GM19467 (cell line): ENCODE measurements at regions not wholly inside any gene's neighbourhood (a gene's known extent, or its start where the extent isn't known, plus 50 kb on each side); places are given as distances from the start of the nearest gene placed in this dataset.
"Not testable (repeated sequence)": the region's sequence is repeated elsewhere in the genome, so short reads cannot be mapped to it uniquely, and the experiment has no call there.

Source experiments
- ATAC-seq: cut with Tn5 transposase; IDR thresholded peaks from one replicate; pipeline ENCODE4 v1.9.1; 2021; ENCODE audit warnings: mild to moderate bottlenecking, moderate library complexity; ENCODE audit not compliant: unreplicated experiment

DNA sequence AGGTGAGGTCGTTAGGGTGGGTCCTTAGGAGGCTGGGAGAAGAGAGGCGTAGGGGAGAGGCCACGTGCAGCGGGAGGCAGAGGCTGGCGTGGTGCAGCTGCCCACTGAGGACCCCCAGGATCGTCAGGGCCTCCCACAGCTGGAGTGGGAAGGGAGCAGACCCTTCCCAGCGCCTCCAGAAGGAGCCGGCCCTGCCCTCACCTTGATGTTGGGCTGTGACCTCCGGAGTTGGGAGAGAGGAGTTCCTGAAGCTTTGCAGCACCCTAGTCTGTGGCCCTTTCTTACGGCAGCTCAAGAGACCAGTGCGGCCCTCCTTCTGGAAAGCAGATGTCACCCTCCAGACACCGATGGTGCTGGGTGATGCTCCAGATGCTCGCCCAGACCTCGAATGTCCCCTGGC, 156.5 kb upstream of the ZNF469 start:
- ATAC-seq = not testable (repeated sequence)

DNA sequence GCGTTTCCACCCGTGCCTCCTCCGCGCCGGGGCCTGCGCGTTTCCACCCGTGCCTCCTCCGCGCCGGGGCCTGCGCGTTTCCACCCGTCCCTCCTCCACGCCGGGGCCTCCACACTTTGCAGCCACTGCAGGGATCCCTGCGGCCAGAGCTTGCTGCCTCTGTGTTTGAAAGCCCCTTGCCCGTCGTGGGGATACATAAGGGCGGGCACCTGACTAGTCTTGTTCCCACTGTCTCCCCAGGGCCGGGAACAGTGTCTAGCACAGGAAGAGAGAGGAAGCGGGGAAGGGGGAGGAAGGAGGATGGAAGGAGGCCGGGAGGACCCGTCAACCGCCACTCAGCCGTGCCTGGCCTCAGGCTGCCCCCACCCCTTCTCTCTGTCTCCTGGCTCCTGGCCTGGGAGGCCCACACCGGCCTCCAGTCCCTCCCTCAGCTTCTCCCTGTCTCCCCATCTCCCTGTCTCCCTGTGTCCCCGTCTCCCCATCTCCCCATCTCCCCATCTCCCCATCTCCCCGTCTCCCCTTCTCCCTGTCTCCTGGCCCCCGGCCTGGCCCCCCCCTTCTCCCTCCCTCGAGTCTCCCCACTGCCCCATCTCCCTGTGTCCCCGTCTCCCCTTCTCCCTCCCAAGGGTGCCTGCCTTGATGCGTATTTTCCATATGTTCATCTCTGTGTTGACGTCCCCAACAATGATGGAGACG, 155.6 kb upstream of the ZNF469 start:
- not testable (repeated sequence) for ATAC-seq

- ATAC-seq = not testable (repeated sequence)
Observed at GRCh38 chr16:88227722-88228482, 154.9 kb upstream of the ZNF469 start.

GRCh38 chr16:88228751-88229150, 154.0 kb upstream of the ZNF469 start:
- ATAC-seq = not testable (repeated sequence)

DNA sequence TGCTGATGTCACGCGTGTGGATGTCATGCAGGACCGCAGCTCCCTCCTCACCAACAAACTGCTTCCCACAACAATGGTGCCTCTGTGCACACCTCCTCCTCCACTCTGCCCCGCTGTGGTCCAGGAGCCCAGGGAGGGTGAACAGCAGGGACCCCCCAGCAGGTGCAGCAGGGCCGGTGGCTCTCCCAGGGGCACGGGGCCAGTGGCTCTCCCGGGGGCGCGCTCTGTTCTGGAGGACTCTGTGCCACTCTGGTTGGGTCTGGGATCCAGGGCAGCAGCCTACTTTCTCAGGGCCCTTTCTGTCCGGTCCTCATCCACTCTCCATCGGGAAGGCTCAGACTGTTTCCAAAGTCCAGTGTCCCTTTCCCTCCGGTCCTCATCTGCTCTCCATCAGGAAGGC, 153.0 kb upstream of the ZNF469 start:
- ATAC-seq = not testable (repeated sequence)

GRCh38 chr16:88230276-88230966, 152.3 kb upstream of the ZNF469 start:
- ATAC-seq = not testable (repeated sequence)

DNA sequence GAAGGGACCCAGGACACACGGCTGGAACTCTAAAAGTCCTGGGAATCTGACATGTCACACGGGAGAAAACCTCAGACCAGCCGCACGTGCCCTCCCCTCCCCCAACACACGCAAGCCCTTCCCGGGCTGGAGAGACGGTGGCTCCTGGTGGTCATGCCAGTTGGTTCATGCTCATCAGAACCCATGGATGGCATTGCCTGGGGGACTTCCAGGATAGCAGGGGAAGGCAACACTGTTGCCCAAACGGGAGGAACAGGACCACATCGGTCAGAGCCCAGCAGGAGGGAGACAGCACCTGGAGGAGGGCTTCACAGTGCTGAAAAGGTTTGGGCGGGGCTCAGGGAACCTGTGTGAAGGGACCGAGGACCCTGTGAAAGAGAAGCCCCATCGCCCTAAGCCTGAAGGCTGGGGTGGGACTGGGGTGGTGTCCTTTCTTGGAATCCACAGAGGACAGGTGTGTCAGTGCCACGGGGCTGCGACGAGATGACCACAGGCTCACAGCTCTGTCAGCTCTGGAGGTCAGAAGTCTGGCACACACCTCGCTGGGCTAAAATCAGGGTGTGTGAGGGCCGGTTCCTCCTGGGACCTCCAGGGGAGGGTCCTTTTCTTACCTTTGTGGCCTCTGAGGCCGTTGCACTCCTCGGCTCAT, 151.7 kb upstream of the ZNF469 start:
- ATAC-seq = not testable (repeated sequence)

DNA sequence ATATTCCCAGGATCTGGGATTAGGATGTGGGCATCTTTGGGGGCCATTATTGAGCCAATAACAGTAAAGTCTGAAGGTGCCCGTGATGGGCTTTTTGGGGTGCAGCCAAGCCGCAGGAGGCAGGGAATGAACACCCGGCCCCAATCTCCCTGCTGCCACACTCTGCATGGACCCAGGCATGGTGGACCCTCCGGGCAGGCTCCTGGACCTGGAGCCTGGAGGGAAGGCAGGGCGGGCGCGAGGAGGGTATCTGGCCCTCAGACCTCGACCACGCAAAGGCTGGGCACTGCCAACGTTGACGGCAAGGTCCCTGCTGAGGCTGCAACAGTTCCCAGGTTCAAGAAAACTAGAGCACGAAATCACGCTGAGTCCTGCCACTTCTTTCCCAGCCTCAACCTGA, 150.9 kb upstream of the ZNF469 start:
- not testable (repeated sequence) for ATAC-seq

- ATAC-seq = not testable (repeated sequence)
Observed at GRCh38 chr16:88232401-88233258, 150.1 kb upstream of the ZNF469 start.

- not testable (repeated sequence) for ATAC-seq
Observed at GRCh38 chr16:88233621-88234420, 148.9 kb upstream of the ZNF469 start.

DNA sequence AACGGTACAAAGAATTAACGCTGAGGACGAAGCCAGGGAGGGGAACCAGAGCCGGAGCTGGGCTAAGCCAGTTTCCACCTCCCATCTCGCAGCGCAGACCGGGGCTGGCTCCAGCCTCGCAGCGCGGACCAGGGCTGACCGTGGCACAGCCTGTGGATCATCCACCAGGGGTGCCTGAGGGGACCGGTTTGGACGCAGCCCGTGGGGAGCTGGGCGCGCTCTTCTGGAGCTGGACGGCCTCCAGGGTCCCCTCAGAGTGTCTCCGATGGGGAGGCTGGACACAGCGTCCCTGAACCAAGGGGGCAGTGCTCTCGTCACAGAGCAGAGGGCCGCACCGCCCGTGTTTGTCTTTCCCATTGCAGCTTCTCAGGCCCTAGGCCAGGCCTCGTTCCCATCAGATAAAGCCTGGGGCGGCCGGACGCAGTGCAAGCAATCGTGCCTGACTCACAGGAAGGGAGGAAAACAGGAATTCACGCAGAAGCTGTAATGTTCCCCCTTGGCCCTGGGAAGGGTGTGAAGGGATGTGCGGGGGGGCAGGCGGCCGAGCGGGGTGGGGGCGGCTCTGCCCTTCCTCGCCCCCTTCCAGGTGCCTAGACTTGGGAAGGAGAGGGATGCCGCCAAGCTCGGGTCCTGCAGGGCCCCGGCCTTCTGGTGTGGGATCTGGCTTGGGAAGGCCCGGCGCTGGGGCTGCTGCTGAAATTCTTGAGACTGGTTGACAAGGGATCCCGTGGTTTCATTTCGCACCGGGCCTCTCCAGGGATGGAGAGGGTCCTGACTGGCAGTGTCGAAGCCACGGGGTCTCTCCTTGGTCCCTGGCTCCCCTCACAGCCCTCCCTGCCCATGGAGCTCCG, 148.1 kb upstream of the ZNF469 start:
- ATAC-seq = not testable (repeated sequence)

DNA sequence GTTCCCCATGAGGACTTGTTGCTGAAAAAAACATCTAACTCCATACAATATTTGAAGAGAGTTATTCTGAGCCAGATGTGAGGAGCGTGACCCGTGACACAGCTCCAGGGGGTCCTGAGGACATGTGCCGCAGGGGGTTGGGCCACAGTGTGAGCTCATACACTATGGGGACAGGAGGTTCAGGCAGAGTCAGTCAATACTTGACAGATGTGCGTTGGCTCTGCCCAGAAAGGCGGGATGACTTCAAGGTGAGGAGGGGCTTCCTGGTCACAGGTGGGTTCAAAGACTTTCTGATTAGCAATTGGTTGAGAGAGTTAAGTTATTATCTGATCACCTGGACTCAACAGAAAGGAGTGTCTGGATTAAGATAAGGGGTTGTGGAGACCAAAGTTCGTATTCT, 147.1 kb upstream of the ZNF469 start:
- not testable (repeated sequence) for ATAC-seq

DNA sequence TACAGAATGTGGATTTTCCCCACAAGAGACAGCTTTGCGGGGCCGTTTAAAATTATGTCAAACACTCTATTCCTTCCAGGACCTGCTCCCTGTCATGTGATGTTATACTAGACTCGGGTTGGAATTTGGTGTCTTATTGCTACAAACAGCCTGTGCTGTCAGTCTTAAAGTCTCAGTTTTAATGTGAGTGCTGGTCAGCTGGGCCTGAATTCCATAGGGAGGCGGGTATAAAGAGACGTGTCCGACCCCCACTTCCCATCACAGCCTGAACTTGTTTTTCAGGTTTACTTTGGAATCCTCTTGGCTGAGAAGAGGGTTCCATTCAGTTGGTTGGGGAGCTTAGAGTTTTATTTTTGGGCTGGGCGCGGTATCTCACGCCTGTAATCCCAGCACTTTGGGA, 146.5 kb upstream of the ZNF469 start:
- ATAC-seq = not testable (repeated sequence)

- ATAC-seq = not testable (repeated sequence)
Observed at GRCh38 chr16:88237314-88237713, 145.4 kb upstream of the ZNF469 start.

- ATAC-seq = not testable (repeated sequence)
Observed at GRCh38 chr16:88237761-88238415, 144.9 kb upstream of the ZNF469 start.

DNA sequence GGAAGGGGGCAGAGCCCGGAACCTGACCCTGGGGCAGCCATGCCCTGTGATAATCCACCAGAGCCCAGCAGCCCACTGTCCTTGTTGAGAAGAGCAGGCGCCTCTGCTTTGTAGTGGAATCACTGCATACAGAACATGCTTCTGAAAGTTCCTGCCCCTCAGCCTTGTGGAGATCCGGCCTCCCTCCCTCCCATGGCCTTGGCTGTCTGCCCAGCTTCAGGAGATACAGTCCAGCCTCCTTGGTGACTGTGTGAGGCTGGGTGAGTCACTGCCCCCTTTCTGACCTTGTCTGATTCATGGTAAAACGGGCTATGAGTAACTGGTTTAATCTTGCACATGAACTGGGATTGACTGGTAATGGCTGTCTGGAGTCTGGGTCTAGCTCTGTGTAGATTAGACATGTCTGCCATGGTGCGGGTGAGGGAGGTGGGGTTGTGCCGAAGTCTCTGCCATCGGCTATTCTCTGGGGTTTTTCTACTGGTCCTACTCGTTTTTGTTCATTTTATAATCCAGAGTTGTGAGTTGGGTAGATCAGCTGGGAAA, 144.0 kb upstream of the ZNF469 start:
- not testable (repeated sequence) for ATAC-seq

- not testable (repeated sequence) for ATAC-seq
Observed at GRCh38 chr16:88240118-88240517, 142.6 kb upstream of the ZNF469 start.

DNA sequence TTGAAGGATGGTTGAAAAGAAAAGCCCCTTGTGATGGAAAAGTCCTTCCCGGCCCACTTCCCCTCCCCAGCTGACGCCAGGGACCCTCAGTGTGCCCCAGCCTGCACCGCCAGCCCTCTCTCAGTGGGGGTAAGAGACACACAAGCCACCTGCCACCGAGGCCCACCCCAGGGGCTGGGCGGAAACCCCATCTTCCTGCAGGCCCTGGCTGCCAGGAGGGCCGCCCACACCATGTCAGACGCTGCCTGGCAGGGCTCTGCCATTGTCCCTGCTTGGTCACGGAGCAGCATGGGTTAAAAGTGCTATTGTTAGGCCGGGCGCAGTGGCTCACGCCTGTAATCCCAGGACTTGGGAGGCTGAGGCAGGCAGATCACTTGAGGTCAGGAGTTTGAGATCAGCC, 142.0 kb upstream of the ZNF469 start:
- not testable (repeated sequence) for ATAC-seq
